HG03135 (cell line): ENCODE measurements at regions not wholly inside any gene's neighbourhood (a gene's known extent, or its start where the extent isn't known, plus 50 kb on each side); places are given as distances from the start of the nearest gene placed in this dataset.
"Not testable (repeated sequence)": the region's sequence is repeated elsewhere in the genome, so short reads cannot be mapped to it uniquely, and the experiment has no call there.

Experiments
- ATAC-seq: cut with Tn5 transposase; IDR thresholded peaks from one replicate; pipeline ENCODE4 v1.9.1; 2021; ENCODE audit warnings: mild to moderate bottlenecking, moderate library complexity; ENCODE audit not compliant: unreplicated experiment

DNA sequence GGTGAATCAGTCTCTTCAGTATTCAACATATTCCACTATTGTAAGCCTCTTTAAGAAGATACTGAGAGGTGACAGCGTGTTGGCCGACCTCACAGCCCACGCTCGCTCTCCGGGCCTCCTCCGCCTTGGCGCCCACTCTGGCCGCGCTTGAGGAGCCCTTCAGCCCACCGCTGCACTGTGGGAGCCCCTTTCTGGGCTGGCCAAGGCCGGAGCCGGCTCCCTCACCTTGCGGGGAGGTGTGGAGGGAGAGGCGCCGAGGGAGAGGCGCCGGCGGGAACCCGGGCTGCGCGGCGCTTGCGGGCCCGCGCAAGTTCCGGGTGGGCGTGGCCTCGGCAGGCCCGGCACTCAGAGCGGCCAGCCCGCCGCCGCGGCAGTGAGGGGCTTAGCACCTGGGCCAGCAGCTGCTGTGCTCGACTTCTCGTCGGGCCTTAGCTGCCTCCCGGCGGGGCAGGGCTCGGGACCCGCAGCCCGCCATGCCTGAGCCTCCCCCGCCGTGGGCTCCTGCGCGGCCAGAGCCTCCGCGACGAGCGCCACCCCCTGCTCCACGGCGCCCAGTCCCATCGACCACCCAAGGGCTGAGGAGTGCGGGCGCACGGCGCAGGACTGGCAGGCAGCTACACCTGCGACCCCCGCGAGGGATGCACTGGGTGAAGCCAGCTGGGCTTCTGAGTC is 306.4 kb downstream of the SEMA3D start:
- ATAC-seq, result not testable (repeated sequence)

DNA sequence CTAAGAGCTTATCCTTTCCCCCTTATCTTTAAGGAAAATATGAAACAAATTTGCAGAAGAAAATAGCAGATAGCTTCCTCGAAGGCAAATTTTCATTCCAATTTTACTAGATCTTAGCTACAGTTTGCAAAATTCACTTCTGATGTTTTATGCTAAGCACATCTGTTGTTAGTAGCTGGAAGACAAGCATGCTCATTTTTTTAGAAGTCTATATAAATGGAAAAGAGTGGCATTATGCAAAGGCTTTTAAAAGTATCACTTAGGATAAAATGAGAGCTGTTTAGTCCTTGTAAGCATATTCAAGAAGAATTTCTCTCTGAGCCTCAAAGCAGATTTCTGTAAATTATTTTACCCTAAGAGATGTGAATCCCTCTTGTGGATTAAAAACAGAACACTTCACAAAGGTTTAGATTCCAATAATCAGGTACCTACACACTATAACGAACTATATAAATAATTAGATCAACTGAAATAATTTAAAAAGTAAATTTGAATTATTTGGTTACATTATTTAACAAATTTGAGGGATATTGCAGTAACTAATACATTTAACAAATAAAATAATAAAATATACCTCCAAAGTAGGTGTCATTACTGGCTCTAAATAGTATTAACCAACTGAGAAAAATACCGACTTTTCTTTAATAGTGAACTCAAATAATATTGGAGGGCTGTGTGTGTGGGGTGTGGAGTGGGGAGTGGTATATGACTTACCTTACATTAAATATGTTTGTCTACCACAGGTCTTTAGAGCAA is 307.1 kb downstream of the SEMA3D start:
- ATAC-seq, result no peak

DNA sequence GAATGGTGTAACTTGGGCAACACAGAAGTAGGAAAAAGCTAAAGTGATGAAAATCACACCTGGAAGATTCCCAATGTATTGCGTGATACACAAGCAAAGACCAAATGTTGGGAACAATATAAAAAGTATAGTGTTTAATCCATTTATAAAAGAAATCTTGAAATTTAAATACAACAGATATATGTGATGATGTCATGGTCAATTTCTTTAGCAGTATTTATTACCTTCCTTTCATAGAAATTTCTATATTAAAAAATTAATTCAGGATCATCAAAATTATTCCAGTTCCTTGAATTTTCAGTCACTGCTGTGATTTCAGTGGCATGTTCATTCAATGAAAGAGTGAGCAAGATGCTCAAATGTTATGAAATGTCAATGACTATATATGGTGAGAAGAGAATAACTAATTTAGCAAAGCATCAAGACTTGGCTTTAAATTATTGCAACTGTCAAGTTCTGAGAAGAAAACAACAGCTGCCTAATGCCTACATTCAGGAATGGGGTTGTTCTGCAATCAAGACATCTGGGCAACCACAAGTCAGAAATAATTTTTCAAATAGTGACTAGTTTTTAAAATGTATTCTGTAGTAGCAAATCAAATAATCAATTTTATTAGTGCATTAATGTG is 308.8 kb downstream of the SEMA3D start:
- ATAC-seq, result no peak

DNA sequence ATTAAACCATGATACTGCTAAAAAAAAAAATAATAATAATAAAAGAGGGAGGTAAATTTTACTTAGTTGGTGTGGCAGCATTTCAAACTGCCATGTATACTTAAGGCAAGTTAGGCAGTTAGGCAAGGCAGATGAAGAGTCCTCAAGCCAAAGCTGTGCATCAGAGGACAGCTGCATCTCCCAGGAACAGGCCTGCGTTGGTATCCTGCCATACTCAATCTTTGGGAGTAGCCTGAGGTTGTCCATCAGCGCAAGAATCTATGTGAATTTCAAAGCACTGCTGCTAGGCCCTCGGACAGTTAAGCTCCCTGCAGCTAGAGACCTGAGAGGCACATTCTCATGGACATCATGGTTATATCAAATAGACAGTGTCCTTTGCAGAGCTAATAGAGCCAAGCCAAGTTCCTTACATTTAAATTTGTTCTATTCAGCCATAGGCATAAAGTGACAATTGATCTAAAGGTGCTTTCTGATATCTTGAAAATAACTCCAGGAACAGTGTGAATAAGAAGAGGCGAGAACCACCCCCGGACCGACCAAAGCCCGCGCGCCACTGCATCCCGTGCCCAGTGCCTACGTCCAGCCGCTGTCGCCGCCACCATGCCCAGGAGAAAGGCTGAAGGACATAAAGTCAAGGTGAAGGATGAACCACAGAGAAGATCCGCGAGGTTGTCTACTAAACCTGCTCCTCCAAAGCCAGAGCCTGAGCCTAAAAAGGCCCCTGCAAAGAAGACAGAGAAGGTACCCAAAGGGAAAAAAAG is 310.6 kb downstream of the SEMA3D start:
- ATAC-seq, result no peak

DNA sequence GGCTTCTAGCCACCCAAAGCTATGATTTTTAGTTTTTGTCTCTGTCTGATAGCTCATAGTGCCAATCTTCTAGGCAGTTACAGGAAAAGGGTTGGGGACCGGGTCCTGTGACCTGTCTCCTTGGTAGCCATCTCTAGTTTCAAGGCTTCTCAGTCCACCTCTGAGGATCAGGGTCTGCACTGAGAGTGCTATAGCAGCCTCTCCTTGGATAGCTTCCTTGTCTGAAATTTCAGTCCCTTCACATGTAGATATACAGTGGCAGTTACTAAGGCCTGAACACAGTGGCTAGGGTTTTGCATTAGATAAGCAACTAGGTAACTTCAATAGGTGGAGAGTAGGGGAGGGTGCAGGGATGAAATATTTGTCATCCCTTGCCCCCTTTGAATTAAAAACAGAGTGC is 321.3 kb downstream of the SEMA3D start:
- ATAC-seq, result no peak

DNA sequence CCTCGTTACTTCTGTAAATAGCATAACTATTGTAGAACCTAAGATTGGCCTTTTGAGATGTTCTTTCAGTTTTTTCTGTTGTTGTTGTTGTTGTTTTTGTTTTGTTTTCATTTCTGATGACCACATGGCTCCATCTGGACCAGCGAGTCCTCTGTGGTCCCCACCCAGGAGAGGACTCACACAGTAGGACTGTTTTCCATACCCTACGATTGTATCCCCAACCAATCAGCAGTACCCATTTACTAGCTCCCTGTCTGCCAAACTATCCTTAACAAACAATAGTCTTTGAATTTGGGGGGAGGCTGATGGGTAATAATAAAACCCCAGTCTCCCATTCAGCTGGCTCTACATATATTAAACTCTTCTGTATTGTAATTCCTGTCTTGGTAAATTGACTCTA is 329.5 kb downstream of the SEMA3D start:
- no peak for ATAC-seq

DNA sequence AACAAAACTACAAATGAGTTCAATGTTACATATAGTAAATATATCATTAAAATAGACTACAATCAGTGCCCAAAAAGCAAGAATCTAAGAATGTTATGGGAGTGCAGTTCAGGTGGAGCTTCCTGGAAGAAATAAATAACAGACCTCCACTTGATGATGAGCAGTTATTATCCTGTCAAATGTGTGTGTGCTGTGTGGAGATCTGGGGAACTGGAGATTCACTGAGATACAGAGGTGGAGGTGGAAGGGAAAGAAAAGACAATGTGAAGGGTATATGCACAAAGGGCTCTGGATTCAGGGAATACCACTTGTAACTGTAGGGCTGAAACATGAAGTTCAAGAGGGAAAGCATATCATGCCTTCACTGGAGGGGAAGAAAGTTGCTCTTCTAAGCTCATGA is 331.1 kb downstream of the SEMA3D start:
- no peak for ATAC-seq

DNA sequence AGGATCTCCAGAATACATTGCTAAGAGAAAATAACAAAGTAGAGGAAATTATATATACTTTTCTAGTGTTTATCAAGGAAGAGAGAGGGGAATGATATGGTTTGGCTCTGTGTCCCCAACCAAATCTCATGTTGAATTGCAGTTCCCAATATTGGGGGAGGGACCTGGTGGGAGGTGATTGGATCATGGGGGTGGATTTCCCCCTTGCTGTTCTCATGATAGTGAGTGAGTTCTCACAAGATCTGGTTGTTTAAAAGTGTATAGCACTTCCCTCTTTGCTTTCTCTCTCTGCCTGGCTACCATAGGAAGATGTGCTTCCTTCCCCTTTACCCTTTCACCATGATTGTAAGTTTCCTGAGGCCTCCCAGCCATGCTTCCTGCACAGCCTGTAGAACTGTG is 337.9 kb downstream of the SEMA3D start:
- ATAC-seq, result not testable (repeated sequence)

DNA sequence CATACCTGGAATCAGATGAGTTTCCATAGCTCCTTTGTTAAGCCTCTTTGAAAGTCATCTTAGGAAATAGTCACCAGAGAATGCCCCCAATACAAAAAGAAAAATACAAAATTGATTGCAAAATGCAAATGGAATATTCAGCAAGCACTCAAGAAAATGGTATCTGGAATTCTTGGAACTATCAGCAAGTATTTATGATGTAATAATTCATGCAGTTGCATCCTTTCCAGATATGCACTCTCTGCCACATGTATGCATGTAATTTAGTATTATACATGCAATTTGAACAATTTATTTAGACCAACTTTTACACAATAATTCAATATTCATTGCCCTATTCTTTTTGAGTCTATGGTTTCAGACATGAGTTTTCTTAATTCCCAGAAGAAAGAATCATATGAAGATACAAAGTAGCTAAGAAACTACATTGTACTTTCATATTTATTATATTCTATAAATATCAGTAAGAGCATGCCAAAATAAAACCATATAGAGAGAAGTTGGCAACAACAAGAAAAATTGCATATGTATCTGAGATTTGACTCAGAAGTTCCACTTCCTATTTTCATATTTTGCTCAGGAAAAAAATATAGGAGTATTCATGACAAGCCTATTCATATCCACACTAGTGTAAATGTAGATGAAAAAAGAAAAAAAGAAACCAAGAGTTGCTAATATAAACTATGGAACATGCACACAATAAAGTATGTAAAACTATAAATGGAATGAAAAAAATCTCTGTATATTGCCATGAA is 338.5 kb downstream of the SEMA3D start:
- ATAC-seq, result no peak

DNA sequence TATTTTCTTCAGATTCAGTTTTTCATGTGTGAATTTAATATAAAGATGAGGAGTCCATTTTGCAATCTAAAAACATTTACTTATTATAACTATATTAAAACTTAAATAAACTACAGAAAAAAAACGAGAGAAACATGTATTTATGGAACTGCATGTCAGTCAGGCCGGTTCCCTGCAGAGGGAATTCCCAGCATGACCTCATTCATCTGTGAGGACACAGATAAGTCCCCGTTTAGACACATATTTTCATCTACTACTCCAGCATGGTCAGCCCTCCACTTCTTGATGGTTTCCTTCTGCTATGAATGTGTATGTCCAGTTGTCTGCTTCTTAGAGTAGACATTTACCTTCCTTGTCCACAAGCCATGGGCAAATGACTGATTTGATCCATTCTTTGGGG is 339.1 kb downstream of the SEMA3D start:
- no peak for ATAC-seq

DNA sequence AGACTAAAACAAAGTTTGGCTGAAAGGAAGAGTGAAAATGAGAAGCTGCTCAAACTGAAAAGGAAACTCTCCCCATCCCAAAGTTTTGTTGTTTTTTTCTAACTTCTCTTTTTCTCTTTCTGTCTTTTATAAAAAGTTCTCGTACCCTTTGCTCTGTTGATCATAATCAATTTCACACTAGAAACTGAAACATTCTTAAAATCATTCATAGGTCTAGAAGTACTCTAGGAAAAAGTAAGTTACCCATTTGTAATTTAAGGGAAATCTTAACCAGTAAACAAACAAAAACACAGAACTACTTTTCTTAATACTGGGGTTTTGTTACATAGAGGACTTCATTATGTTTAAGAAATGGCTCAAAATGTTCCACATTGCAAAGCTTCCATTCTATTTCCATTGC is 339.8 kb downstream of the SEMA3D start:
- no peak for ATAC-seq

DNA sequence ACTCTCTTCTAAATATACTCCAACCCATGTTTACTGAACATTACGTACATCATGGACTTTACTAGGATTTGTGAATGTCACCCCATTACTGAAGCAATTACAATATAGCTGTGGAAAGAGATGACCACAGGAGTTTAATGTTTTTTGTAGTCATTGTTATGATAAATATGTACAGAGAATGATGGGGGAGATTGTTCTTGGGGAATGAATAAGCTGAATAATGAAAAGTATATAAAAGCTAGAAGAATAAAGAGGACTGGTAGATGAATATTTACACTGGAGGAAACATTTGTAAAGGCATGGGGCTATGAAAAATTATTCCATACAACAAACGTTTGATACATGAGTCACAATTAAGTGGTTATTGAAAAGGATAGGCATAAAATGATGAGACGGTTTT is 340.9 kb downstream of the SEMA3D start:
- ATAC-seq, result no peak

DNA sequence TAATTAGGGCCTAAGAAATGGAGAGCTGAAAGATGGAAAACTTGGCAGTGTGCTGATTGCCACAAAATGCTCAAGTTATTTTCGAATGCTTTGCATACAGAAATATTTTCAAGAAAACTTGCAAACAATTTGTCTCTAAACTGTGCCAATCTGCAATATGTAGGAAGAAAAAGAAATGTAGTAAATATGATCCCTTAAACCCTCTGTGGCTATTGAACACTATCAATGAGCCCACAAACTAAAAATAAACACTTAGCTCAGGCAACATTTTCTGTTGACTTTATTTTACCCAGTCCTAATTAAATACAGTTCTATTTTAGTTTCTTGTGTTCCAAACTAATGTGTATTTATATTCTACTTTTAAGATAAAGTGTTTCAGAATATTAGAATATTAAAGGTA is 342.1 kb downstream of the SEMA3D start:
- no peak for ATAC-seq

DNA sequence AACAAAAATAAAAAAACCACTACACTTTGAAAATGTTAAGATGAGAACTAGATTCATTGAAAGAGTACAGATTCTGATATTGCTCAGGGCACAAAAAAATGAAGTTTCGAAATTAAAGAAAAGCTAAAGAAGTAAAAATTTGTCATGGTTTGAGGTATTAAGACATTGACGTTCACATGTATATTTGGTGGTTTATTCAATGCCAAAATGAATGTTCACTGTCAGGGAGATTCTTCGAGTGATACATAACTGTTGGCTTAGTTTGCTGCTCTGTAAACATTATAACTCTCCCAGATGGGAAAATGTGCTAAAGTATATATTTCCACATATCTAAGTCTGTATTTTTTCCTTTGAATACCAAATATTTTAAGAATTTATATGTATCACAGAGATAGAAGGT is 345.0 kb downstream of the SEMA3D start:
- ATAC-seq, result no peak

DNA sequence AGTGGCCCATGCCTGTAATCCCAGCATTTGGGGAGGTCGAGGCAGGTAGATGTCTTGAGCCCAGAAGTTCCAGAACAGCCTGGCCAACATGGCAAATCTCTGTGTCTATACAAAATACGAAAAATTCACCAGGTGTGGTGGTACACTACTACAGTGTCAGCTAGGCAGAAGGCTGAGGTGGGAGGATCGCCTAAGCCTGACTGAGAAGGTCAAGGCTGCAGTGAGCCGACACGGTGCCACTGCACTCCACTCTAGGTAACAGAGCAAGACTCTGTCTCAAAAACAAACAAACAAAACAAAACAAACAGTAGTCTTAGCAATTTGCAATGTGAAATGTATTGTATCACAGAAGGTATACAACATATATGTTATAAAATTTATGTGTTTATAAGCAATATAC is 348.0 kb downstream of the SEMA3D start:
- no peak for ATAC-seq

DNA sequence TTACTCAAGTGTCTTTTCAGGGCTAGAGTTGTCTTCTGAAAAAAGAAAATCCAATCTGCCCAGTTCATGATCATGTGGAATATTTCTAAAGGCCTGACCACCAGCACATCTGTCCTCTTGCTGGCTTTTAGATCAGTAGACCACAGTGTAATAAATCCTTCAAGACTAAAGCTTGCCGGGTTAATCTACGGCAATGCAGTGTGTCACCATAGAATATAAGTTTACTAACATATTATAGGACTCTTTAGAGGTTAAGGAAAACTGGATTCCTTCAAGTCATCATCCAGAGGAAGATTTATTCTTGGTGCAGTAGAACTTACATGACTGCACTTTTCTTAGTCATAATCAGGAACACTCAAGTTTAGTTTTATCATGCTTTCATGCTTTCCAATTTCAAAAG is 349.5 kb downstream of the SEMA3D start:
- no peak for ATAC-seq

DNA sequence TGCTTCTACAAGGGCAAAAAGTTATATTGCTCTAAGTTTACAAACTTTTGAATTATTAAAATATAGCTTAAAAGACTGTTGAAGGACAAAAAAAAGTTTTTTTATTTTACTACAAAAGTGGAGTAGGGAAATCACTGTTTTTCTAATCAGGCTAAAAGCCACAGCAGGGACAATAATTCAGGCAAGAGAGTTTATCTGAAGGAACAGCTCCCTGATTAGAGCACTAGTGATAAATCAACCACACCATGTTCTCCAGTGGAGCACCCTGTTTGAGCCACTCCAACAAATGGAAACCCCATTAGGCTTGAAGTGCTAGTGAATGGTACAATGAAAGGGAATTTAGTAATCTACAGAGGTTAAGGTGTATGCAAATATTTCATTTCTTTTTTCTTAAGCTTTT is 357.1 kb downstream of the SEMA3D start:
- ATAC-seq, result no peak

DNA sequence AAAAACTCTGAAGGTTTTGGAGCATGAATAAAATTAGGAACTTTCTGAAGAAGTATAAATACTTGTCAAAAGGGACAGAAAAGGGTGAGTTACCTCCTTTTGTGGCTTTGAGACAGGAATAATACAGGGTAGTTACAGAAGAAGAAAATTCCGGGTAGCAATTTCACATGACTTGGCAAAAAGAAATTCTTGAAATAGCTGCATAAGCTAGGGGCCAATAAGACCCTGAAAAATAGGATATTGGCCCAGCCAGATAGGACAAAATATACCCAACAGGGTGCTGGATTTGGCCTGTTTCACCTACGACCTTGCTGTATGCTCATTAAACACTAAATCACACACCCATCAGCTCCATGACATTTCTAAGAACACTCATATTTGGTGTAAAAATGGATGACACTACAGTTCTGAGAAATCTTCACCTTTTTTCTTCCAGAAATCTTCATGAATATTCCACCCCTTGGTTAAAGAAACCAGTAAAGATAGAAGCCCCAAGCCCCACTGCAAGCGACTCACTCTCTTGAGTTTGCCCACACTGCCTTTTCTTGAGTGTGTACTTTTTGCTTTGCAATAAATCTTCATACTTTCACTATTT is 362.7 kb downstream of the SEMA3D start:
- no peak for ATAC-seq

DNA sequence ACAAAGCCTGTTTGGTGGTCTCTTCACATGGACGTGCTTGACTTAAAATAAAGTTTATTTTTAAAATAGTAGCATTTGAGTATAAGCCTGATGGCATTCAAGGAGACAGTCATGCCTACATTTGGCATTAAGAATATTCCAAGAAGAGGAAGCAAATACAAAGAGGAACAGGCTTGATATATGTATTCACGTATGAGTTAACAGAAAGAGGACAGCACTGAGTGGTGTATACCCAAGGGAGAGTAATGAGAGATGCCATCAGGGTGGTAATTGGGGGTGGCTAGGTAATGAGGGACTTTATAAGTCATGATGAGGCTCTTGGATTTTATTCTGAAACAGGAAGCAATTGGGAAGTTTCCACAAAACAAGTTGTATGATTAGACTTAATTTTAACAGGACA is 363.3 kb downstream of the SEMA3D start:
- no peak for ATAC-seq

DNA sequence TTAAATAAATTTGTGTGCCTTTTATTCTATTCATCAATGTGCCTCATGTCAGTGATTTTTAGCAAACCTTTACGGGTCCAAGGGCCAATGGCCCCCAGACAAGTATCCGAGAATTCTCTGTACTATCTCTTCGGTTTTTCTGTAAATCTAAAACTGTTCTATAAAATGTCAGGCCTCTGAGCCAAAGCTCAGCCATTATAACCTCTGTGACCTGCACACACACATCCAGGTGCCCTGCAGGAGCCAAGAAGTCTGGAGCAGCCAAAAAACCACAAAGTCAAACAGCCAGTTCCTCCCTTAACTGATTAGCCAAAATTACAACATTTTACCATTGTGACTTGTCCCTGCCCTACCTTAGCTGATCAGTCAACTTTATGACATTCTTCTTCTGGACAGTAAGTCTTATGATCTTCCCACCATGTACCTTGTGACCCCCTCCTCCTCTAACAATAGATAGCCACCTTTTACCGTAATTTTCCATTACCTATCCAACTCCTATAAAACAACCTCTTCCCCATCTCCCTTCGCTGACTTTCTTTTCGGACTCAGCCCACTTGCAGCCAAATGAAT is 363.8 kb downstream of the SEMA3D start:
- no peak for ATAC-seq
